HUES64 (cell line): ENCODE measurements at regions not wholly inside any gene's neighbourhood (a gene's known extent, or its start where the extent isn't known, plus 50 kb on each side); places are given as distances from the start of the nearest gene placed in this dataset.

Source experiments
- H3K27ac ChIP-seq: 2 replicates; pipeline ENCODE4 v1.7.0; 2013; ENCODE audit warnings: low read depth, low read length, inconsistent platforms
- H3K27me3 ChIP-seq: 2 replicates; pipeline ENCODE4 v1.6.1; 2013; ENCODE audit warnings: mild to moderate bottlenecking, low read length; ENCODE audit not compliant: insufficient read depth
- H3K36me3 ChIP-seq: 2 replicates; pipeline ENCODE4 v1.6.1; 2013; ENCODE audit warnings: mild to moderate bottlenecking, low read length; ENCODE audit not compliant: insufficient read depth
- H3K4me1 ChIP-seq: 2 replicates; pipeline ENCODE4 v1.6.1; 2013; ENCODE audit warnings: mild to moderate bottlenecking, low read length, moderate library complexity; ENCODE audit not compliant: insufficient read depth
- H3K4me3 ChIP-seq: 2 replicates; pipeline ENCODE4 v1.5.1; 2013; ENCODE audit warnings: mild to moderate bottlenecking, low read length, moderate library complexity
- H3K9ac ChIP-seq: 2 replicates; pipeline ENCODE4 v1.6.1; 2013; ENCODE audit warnings: mild to moderate bottlenecking, low read depth, low read length
- H3K9me3 ChIP-seq: 2 replicates; pipeline ENCODE4 v1.6.1; 2013; ENCODE audit warnings: low read depth, low read length; ENCODE audit not compliant: insufficient read depth
- WGBS: fragments of 150-250, 120-280 bp; methylation state at CpG from one replicate; pipeline ENCODE4 v1.1.7; 2013; ENCODE audit warnings: missing lambda C conversion rate; 5-methylcytosine and 5-hydroxymethylcytosine counted together

GRCh38 chr10:75319274-75319673, 82.3 kb downstream of the ZNF503 start:
- no peaks in the 10 kb centered on the region for H3K4me1 ChIP-seq
- no peaks in the 10 kb centered on the region for H3K27me3 ChIP-seq
- H3K27ac ChIP-seq: no peak overlapping the region
- no peaks in the 10 kb centered on the region; the same call in 1 of the 2 replicates for H3K9me3 ChIP-seq
- no peak overlapping the region for H3K9ac ChIP-seq
- no peaks in the 10 kb centered on the region for H3K36me3 ChIP-seq
- no peak overlapping the region for H3K4me3 ChIP-seq

- Histone ChIP-seq H3K4me1 (no peaks in the 10 kb centered on the region), H3K9ac (no peak overlapping the region), H3K27ac (no peak overlapping the region), H3K36me3 (no peaks in the 10 kb centered on the region), H3K27me3 (no peaks in the 10 kb centered on the region), H3K9me3 (no peaks in the 10 kb centered on the region; the same call in 1 of the 2 replicates), H3K4me3 (no peak overlapping the region)
- WGBS: 78% methylated on average over 1 of the region's 1 CpG
These were observed 78.8 kb upstream of the COMTD1 start for GRCh38 chr10:75314570-75314969.

GRCh38 chr10:75312440-75312839, 76.7 kb upstream of the COMTD1 start:
- Histone ChIP-seq H3K27ac (no peak overlapping the region), H3K9me3 (peaks cover 2% of the 10 kb centered on the region; the same call in 1 of the 2 replicates), H3K4me1 (no peaks in the 10 kb centered on the region), H3K4me3 (no peak overlapping the region), H3K27me3 (no peaks in the 10 kb centered on the region), H3K9ac (no peak overlapping the region), H3K36me3 (no peaks in the 10 kb centered on the region)

- Histone ChIP-seq H3K4me1 (no peaks in the 10 kb centered on the region), H3K27me3 (no peaks in the 10 kb centered on the region), H3K9me3 (peaks cover 29% of the 10 kb centered on the region), H3K9ac (no peak overlapping the region), H3K27ac (no peak overlapping the region), H3K4me3 (no peak overlapping the region), H3K36me3 (no peaks in the 10 kb centered on the region)
These were observed 69.9 kb upstream of the COMTD1 start for GRCh38 chr10:75305675-75306074.

DNA sequence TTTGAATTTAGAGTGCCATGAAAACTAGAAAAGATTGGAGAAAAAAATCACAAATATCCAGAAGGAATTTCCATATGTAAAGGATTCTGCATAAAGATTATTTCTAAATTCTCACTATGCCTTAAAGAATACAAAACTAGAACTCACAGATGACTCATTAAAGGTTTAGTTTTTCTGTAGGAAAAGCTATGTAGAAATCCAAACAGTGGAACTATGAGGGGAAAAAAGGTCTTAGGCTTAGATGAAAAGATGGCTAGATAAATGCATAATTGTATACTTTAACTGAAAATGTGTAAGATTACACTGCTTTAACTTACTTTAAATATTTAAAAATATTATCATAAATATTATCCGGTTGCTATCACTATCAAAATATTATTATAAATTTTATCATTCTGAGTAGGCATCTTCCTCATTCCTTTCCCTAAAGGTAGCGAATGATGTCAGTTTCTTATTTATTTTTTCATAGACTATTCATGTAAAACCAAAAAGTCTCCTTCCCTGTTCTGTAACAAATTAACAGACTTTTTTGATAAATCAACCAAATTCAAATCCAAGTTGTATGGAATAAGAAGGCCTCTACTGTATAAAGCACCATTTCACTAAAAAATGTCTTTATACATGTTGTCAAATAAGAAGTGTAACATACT, 69.1 kb upstream of the COMTD1 start:
- Histone ChIP-seq H3K27ac (no peak overlapping the region), H3K4me1 (no peaks in the 10 kb centered on the region), H3K27me3 (no peaks in the 10 kb centered on the region), H3K9ac (no peak overlapping the region), H3K9me3 (peaks cover 29% of the 10 kb centered on the region), H3K4me3 (no peak overlapping the region), H3K36me3 (no peaks in the 10 kb centered on the region)
- WGBS: 100% methylated on average over 1 of the region's 2 CpGs

- Histone ChIP-seq H3K4me1 (no peaks in the 10 kb centered on the region), H3K4me3 (no peak overlapping the region), H3K9me3 (peaks cover 29% of the 10 kb centered on the region), H3K36me3 (no peaks in the 10 kb centered on the region), H3K9ac (no peak overlapping the region), H3K27ac (no peak overlapping the region), H3K27me3 (no peaks in the 10 kb centered on the region)
- 93% methylated on average over 1 of the region's 1 CpG for WGBS
These were observed 68.6 kb upstream of the COMTD1 start for GRCh38 chr10:75304313-75304712.

DNA sequence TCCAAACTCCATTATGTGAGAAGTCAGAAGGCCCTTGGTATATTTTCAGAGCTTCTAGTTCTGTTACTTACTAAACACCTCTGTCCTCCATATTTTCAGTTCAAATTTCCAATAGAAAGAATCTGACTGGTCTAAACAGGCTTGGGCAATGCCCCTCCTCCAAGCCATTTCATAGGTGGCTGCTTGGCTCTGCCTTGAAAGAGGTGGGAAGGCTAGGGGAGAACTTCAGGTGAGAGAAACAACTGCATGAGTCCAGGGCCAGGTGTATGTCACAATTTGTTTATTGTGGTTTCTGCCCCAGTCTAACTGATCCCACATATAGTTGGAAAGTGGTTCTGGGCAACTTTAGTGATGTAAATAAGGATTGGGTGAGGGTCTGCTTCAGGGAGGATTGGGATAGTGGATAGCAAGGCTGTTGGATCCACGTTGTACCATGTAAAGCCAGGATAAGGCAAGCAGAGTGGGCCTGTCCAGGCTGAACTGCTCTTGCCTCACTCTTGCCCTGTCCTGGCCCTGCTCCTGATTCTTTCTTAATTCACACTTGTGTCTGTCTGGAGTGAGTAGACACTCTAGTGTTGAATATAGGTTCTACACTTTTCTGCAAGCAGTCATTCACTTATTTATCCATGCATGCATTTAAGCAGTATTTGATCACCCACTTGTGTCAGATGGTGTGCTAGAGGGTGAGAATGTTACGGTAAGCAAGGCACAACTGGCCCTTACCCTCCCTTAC, 67.5 kb upstream of the COMTD1 start:
- H3K9me3 ChIP-seq: peaks cover 28% of the 10 kb centered on the region
- H3K4me3 ChIP-seq: no peak overlapping the region
- H3K9ac ChIP-seq: no peak overlapping the region
- no peaks in the 10 kb centered on the region for H3K36me3 ChIP-seq
- no peak overlapping the region for H3K27ac ChIP-seq
- no peaks in the 10 kb centered on the region for H3K27me3 ChIP-seq
- H3K4me1 ChIP-seq: no peaks in the 10 kb centered on the region
- WGBS: 91% methylated on average over 2 of the region's 2 CpGs

- no peaks in the 10 kb centered on the region for H3K36me3 ChIP-seq
- no peak overlapping the region for H3K4me3 ChIP-seq
- H3K27me3 ChIP-seq: peaks cover 5% of the 10 kb centered on the region; the same call in 1 of the 2 replicates
- H3K27ac ChIP-seq: no peak overlapping the region
- no peaks in the 10 kb centered on the region for H3K4me1 ChIP-seq
- H3K9ac ChIP-seq: no peak overlapping the region
- H3K9me3 ChIP-seq: peaks cover 27% of the 10 kb centered on the region
- 88% methylated on average over 1 of the region's 1 CpG for WGBS
These were observed 66.3 kb upstream of the COMTD1 start for GRCh38 chr10:75302029-75302428.

GRCh38 chr10:75297021-75297599, 61.4 kb upstream of the COMTD1 start:
- H3K36me3 ChIP-seq: no peaks in the 10 kb centered on the region
- H3K27me3 ChIP-seq: peaks cover 55% of the 10 kb centered on the region
- H3K27ac ChIP-seq: no peak overlapping the region
- 63% methylated on average over 2 of the region's 2 CpGs for WGBS
- H3K9me3 ChIP-seq: peaks cover 10% of the 10 kb centered on the region
- 0 out of 2 replicates have a peak, but pooled peaks cover 3% of the 10 kb centered on the region for H3K4me1 ChIP-seq
- no peak overlapping the region for H3K4me3 ChIP-seq
- H3K9ac ChIP-seq: no peak overlapping the region

- no peak overlapping the region for H3K9ac ChIP-seq
These were observed 60.2 kb upstream of the COMTD1 start for GRCh38 chr10:75295868-75296441.

More at GRCh38 chr10:75295868-75296441, 60.2 kb upstream of the COMTD1 start:
- Histone ChIP-seq H3K4me1 (0 out of 2 replicates have a peak, but pooled peaks cover 3% of the 10 kb centered on the region), H3K4me3 (peak overlapping the region; percentile 59; the same call in 1 of the 2 replicates), H3K27ac (no peak overlapping the region), H3K27me3 (peaks cover 57% of the 10 kb centered on the region), H3K36me3 (no peaks in the 10 kb centered on the region), H3K9me3 (peaks cover 2% of the 10 kb centered on the region)
- WGBS: 87% methylated on average over 10 of the region's 10 CpGs
